Left lobe of liver (tissue), 2 donors: ENCODE measurements at regions not wholly inside any gene's neighbourhood (a gene's known extent, or its start where the extent isn't known, plus 50 kb on each side); places are given as distances from the start of the nearest gene placed in this dataset.
"Not testable (repeated sequence)": the region's sequence is repeated elsewhere in the genome, so short reads cannot be mapped to it uniquely, and the experiment has no call there.

ENCODE experiments used
- ATAC-seq: fragments of 200-7000 bp; cut with Tn5 transposase; one replicate; pipeline ENCODE4 v1.9.1; 2020; ENCODE audit warnings: mild to moderate bottlenecking, moderate library complexity
- DNase-seq: peaks from one replicate; pipeline ENCODE4 v3.0.0-alpha.2; 2020; ENCODE audit warnings: low spot score
- donor health status: DM: no; HTN: no; CAD: no; lungs with moderate emphysema.
- donor health status: DM: no; HTN: yes; CAD: no.

DNA sequence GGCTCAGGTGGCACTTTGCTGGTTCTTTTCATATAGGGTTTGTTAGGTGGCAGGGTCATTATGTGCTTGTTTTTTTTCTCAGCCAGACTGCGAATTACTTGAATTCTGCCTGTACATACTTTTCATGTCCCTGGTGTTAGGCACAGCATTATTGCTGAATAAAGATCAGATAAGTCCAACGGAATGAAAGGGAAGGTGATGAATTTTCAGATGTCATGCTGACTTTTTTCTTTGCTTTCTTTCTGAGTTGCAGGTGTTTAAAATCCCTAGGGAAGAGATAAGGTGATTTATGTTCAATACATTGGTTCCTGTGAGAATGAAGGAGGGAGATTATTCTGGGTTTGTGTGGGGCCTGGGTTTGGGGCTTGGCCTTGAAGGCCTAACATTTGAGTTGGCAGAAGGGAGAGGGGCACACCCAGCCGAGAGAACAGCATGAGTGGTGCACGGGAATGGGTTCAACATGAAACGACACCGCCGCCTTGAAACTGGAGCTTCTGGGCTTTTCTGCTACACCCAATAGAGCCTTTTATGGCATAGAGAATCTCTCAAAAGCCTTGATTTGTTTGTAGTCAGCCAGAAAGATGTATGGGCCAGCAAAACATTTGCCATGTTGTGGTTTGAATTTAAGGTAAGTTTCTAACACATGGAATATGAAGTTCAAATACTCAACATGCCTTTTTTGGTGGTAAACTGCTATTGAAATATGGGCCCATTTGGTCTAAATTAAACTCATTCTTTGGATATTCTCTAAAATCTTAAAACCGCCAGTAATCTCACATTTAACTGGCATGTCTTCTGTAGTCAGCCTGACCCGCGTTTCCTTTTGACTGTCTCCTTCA is 477.0 kb downstream of the PCNX1 start:
- ATAC-seq (no peak), DNase-seq (no peak)

DNA sequence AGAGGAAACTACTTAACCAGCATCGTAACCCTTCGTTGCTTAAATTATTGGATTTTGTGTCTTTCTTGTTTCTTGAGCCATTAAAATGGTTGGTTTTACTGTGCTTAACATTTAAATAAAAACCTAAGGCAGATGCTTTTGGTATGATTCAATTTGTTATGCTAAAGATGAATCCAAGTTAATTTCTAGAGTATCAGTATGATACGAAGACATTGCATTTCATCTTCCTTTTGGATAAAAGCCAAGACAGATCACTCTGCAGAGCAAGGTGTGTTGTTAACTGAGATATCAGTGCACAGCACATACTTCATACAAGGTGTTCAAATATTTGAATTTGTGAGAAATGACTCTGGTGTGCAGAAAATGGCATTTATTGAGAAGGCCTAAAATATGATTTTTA is 480.5 kb downstream of the PCNX1 start:
- ATAC-seq (no peak), DNase-seq (no peak)

DNA sequence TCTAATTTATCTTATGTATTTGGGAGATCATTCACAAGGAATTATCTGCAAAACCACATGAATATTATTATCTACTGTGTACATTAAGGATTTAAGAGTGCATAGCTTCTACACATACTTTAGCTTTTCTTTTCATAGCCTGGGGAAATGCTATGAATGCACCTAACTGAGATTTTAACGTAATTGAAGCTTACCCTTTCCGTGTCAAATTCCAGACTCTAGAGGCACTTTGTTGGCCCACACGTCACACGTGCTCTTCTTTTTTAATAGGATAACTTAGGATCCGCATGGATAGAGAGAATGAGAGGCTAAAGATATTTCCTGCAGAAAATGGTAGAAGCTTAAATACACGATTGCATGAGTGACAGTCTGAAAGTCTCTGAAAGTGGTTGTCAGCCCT is 481.1 kb downstream of the PCNX1 start:
- DNase-seq (no peak), ATAC-seq (no peak)

DNA sequence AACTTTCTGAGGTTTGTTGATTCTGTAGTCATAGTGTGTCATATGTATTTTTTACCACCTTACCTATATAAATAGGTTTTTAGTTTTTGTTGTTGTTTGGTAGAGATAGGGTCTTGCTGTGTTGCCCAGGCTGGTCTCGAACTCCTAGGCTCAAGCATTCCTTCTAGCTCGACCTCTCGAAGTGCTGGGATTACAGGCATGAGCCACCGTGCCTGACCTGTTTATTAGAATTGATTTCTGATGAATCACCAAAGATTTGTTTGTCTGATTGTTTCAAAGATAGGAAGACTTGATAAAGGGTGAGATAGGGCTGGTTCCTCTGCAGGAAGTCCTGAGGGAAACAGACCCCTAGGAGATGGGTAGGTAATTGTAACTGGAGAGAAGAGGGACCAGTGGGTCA is 481.6 kb downstream of the PCNX1 start:
- DNase-seq, result no peak
- no peak for ATAC-seq

DNA sequence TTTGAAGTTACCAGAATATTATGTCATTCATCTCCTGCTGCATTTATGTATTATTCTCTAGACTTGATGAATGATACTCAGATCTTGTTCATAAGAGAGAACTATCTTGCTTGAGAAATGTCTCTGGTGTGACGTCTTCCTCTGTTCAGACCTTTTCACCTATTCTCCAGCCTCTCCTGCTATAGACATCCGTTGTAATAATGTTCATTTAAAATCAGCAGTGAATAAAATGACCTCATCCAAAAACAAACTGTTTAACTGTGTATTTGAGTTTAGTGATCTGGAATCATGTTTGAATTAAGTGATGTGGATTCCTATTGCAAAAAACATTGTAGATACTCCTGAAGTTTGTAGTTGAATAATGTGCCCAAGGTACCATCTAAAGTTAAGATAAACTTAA is 487.1 kb downstream of the PCNX1 start:
- ATAC-seq (no peak), DNase-seq (no peak)

DNA sequence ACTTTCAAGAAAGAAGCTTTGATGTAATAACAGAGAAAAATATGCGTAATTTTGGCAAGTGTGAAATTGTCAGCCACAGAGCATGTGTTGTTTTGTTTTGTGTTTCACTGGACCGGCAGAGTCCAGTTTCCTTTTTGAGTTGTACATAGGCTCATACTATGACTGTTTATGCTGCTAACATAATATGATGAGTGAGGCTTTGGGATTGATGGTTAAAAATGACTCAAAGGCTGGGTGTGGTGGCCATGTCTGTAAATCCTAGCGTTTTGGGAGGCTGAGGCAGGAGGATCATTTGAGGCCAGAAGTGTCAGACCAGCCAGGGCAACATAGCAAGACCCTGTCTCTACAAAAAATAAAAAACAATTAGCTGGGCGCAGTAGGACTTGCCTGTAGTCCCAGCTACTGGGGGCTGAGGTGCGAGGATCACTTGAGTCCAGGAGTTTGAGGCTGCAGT is 487.9 kb downstream of the PCNX1 start:
- ATAC-seq (no peak), DNase-seq (no peak)

DNA sequence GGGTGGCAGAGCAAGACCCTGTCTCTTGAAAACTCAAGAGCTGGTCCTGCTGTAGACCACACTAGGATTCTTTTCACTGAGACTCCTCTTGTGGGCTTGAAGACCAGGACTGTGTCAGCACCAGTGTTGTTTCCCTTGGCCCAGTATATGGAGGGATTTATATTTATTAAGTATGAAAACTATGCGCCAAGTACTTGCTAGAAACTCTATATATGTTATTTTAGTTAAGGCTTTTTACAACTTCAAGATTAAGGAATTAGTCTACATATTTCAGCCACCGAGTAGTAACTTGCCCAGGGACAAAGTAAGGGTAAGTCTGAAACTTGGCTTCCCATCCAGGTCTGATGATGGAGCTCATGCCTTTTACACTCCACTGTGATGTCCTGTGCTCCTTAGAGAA is 488.4 kb downstream of the PCNX1 start:
- DNase-seq (no peak), ATAC-seq (peak; percentile 28)

DNA sequence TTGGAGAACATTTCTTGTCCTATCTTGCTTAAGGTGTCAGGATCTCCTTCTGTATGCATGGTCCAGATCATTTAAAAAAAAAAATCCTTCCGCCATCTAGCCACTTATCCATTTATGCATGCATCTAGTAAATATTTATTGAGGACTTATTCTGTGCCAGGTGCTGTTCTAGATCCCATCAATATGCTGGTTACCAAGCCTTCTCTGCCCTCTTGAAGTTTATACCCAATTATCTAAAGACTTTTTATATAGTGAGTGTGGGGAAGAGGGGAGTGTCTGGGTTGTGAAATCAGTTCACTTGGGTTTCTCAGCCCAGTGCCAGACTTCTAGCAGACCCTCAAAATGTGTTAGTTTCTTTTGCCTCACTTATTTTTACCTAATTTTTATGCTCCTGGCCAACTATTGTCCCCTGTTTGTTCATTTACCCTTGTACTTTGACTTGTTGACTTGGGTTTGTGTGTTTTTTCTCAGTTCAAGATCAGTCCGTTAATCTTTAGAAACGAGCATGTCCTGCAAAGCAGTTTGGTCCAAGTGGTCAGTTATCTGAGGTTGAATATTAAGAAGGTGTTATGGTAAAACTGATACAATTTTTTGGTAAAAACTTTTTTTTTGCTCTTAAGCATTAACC is 488.9 kb downstream of the PCNX1 start:
- DNase-seq (no peak), ATAC-seq (peak; percentile 88)

DNA sequence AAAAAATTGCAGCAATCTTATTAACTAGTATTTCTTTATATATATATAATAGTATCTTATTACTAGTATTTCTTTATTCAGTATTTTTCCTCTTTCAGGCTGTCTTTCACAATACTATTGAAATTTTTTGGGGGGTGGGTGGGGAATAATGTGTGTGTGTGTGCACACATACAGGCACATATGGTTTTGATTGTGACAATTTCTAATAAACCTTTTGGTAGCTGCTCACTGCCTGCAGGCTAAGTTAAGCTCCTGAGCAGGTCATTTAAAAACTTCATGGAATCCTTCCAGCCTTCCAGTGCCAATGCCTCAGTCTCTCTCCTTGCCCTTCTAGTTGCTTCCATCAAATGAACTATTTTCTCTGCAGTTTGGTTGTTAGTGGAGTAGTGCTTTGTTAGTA is 490.1 kb downstream of the PCNX1 start:
- DNase-seq (no peak), ATAC-seq (no peak)

DNA sequence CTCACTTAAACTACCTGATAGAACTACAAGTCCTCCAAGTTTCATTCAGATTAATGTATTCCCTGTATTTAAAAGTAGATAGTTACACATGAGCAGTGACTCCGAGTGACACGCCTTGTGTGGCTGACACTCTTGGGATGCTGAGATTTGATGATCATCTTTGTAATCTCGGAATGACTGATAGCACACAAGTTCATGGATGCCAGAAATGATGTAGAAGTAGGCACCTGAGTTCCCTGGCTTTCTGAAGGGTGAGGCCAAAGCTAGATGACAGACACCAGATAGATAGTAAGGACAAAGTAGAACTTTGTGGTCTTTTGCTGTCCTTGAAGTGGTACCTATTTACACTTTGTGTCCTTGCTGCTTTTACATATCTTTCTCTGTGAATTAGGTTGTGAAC is 491.2 kb downstream of the PCNX1 start:
- no peak for ATAC-seq
- DNase-seq, result no peak

DNA sequence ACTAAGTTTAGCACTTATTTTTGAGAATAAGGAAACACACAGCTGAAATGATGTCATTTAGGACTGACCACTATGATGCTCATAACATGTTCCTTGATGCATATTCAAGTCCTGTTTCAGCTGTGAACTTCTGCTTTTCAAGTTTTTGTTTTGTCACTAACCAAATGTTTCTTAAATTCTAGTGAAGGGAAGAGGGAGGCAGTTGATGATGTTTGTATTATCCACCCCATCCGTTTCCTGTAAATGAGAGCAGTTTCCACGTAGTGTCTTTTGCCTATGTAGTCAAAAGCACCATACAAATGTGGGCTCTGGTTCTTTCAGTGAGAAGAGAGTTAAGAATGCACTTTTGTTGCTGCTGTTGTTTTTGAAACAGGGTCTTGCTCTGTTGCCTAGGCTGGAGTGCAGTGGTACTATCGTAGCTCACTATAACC is 491.8 kb downstream of the PCNX1 start:
- ATAC-seq (no peak), DNase-seq (no peak)

DNA sequence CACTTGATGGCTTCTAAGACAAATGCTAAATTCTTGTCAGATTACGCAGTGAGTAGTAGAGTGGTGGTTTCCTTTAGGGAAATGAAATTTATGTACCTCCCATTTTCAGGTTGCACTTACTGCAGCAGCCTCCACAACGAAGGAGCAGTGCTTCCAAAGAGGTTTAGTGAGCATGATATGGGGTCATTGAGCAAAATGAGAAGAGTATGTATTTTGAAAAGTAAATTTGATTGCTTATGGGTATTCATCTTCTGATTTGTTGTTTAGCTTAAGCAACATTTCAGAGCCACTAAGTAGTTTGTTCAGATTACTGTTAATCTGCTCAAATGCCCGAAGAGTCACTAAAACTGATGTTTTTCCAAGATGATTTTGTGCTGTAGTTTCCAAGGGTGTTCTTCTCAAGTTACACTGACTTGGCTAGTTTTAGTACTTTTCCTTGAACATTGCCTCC is 493.6 kb downstream of the PCNX1 start:
- no peak for DNase-seq
- no peak for ATAC-seq

DNA sequence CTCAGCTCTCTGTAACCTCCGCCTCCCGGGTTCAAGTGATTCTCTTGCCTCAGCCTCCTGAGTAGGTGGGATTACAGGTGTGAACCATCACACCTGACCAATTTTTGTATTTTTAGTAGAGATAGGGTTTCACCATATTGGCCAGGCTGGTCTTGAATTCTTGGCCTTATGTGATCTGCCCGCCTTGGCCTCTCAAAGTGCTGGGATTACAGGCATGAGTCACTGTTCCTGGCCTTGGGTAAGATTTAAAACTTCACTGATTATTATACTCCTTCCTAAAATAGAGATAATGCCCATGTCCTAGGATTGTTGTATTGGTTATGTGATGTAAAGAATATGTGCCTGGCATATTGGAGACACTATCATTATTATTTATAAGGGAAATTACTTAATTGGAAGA is 495.2 kb downstream of the PCNX1 start:
- DNase-seq, ATAC-seq: not testable (repeated sequence)

DNA sequence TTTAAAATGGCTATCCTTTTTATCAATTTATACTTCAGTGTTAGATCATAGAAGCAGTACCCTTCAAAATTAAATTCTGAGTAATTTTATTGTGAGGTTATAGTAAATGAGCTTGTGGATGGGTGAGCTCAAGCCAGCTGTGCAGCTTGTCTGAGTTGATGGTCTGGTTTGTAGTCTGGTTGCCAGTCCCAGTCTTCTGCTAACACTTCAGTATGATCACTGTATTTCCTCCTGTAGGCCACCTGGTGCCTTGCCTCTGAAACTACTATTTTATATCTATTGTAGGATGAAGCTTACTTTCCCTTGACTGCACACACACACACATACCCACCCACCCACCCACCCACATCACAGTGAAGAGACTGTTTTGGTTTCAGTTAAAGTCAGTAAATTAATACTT is 496.4 kb downstream of the PCNX1 start:
- ATAC-seq (peak; percentile 93), DNase-seq (no peak)

DNA sequence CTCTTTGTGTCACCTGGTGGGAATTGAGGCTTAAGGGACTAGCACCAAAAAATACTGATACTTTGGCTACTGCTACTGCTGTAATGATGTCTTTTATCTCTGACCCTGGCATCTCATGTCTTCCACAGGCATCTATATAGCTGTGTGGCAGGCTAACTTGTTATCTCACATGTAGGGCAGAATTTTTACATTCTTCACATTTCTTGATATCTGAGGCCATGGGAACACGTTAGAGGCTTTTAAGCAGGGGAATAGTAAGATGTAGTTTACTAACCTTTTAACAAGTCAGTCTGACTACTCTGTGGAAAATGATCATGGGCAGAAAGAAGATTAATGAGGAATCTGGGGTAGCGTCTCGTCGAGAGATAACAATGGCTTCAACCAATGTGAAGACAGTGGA is 498.4 kb downstream of the PCNX1 start:
- DNase-seq (no peak), ATAC-seq (no peak)

DNA sequence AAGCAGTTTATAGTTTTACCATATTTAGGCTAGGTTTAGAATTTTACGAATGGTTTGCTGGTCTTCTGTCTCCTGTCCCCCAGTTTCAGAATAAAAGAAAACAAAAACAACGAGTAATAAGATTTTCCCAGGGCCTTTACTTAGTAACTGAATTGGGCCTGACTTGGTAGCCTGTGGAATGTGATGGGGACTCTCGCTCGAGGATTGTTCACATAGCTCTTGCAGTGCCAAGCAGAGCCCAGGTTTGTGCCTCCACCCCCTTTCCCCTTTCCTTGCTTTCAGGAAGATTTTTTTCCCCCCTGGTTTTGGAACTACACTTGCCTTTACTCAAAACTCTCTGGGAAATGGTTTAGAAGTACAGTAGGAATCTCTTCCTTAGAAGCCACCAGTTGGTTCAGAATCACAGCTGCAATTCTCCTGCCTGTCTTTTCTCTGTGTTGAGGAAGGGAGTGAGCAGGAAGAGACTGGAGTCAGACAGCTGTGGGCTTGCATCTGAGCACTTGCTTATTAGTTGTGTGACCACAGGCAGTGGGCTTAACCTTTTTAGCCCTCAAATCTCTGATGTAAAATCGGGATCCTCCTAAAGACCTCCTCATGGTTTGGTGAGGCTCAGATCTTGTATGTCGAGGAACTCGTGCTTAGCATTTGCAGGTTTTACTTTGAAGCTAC is 501.2 kb downstream of the PCNX1 start:
- DNase-seq, result no peak
- ATAC-seq, result no peak

DNA sequence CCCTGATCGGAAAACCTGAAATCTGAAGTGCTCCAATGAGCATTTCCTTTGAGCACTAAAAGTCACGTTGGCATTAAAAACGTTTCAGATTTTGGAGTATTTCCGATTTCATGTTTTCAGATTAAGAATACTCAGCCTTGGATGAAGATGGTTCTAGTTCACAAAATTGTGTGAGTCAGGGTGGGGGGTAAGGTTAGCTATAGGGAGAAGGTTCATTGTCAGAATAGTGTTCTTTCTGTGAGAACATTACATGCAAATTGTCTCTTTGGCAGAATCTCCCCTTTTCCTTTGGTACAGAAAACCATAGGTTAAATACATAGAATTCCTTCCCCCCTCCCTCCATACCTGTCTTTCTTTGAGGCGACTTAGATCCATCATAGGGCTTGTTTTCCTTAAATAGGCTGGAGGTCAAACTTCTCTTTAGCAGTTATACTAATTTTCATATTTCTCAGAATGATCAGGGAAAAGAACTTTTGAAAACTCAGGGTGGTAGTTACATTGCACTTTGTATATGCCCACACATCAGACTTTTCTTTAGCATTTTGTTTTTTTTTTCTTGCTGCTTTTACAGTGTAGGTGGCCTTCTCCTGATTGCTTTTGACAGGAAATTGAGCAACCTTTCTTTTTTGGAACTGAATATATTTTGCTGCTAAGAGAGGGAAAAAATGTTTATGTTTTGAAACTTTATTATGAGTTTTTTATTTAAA is 503.5 kb downstream of the PCNX1 start:
- ATAC-seq (no peak), DNase-seq (no peak)

DNA sequence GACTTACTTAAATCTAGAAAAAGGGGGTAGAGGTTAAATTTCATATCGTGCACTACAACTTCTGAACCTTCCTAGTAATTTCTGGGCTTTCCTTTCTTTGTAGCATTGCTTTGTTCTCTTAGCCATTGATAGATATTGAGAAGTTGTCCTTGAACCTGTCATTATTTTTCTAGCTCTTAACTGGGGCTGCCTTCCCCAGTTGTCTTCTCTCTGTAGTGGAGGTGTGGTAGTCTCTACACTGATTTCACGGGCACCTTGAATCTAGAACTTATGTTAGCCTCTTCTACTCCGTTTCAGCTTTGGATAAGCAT is 504.0 kb downstream of the PCNX1 start:
- DNase-seq (no peak), ATAC-seq (no peak)

DNA sequence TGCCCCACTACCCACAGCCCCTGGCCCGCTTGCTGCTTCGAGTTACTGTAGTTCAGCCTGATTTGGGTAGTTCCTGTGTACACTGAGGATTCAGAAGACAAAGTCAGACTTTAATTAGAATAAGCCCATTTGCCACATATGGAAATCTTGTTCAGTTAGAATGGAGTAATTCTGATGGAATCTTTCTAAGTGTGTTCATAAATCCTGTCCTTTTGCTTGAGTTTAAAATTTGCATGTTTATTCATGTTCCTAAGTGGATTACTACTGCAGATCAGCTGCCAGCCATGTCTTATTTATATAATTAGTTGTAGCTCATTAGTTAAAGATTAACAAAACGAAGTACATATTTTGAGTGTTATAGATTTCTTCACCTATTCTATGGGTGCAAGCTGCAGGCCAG is 504.5 kb downstream of the PCNX1 start:
- no peak for DNase-seq
- ATAC-seq, result no peak

DNA sequence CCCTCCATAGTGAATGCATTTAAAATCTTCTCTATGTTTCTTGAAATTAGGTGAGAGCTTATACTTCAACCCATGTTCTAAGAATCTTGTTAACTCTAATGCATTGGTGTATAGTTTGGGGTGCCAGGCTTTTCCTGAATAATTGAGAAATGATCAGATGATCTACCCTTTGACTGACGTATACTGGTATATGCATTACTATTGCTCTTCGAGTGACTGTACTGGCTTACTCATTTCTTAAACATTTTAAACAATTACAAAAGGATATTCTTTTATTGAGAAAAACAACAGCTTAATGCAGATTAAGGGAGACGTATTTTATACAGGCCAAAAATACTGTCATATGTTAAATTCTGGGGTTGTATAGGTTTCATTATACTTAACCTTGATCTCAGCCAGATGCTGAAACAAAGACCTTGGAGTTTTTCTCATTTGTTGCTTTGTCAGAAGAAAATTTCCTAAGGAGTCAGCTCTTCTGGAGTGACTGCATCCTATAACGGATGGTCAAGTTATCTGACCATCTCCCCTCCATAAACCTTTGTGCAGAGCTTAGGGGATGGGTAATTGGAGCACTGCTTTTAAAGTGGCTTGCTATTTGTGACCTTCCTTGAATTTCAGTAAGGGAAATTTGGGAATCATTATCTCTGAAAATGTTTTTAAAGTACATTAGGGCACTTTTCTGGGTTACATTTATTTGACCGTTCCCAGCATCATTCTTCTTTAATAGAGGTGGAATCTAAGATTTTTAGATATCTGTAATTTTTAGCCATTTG is 507.6 kb downstream of the PCNX1 start:
- no peak for DNase-seq

DNA sequence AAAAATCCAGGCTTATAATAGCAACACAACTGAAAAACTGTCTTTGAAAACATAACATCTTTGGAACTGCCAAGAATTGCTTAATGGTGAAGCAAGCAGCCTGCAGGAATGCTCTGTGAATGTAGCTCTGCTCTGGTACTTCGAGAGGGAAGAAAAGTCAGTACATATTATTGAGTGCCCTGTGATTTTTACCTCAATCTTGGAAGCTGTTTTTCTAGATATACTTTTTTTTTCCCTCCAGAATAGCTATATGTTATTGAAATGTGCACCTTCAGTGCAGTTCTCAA is 508.1 kb downstream of the PCNX1 start:
- DNase-seq, result no peak
- ATAC-seq, result no peak

More for the DNA sequence above, 507.6 kb downstream of the PCNX1 start:
- ATAC-seq, result no peak
